ENCODE measurements at regions not wholly inside any gene's neighbourhood (a gene's known extent, or its start where the extent isn't known, plus 50 kb on each side); places are given as distances from the start of the nearest gene placed in this dataset.

DNA sequence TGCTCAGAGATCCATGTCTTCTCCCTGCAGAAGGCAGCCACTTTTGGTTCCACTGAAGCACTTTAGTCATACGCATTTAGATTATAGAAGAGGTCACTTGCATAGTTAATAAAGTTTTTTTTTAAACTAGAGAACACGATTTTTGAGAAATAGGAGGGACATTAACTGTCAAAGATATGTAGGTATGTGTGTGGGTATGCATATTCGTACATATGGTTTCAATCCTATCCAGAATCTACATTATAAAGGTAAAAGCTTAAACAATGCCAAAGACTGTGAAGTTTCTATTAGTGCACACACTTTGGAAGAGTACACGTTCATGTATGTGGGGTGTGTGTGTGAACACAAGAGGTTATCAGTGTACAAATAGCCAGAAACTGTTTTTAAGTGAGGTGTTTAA is 103.2 kb downstream of the BTBD3 start:
- TF ChIP-seq, protein P1, sequence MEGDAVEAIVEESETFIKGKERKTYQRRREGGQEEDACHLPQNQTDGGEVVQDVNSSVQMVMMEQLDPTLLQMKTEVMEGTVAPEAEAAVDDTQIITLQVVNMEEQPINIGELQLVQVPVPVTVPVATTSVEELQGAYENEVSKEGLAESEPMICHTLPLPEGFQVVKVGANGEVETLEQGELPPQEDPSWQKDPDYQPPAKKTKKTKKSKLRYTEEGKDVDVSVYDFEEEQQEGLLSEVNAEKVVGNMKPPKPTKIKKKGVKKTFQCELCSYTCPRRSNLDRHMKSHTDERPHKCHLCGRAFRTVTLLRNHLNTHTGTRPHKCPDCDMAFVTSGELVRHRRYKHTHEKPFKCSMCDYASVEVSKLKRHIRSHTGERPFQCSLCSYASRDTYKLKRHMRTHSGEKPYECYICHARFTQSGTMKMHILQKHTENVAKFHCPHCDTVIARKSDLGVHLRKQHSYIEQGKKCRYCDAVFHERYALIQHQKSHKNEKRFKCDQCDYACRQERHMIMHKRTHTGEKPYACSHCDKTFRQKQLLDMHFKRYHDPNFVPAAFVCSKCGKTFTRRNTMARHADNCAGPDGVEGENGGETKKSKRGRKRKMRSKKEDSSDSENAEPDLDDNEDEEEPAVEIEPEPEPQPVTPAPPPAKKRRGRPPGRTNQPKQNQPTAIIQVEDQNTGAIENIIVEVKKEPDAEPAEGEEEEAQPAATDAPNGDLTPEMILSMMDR (conservative IDR thresholded peaks at IDR 0.05 in 1 of 2, IDR thresholded peaks at IDR 0.05 in 1 of 2; ENCODE audit: extremely low read depth in 1 of 2, insufficient read depth in 1 of 2, low read depth in 1 of 2, low read length in 2 of 2), result no peak
- no peak for TF ChIP-seq EZH2 (IDR thresholded peaks at IDR 0.05; ENCODE audit: borderline replicate concordance, low read length)
